Coronary artery (tissue), 2 donors: ENCODE measurements at regions not wholly inside any gene's neighbourhood (a gene's known extent, or its start where the extent isn't known, plus 50 kb on each side); places are given as distances from the start of the nearest gene placed in this dataset.

Experiments used
- DNase-seq: peaks from one replicate; pipeline ENCODE4 v3.0.0-alpha.2; 2017; ENCODE audit warnings: low spot score
- H3K27ac ChIP-seq, 2 donors: fragments of 200-600 bp; sonication (generic); one replicate each; pipeline ENCODE4 v1.5.1; 2016 to 2019
- H3K4me3 ChIP-seq: fragments of 200-600 bp; sonication (generic); 2 replicates; pipeline ENCODE4 v1.5.1; 2016; ENCODE audit warnings: mild to moderate bottlenecking, moderate library complexity
- CTCF ChIP-seq: fragments of 200-600 bp; sonication (generic); IDR thresholded peaks from one replicate; pipeline ENCODE4 v1.5.1; 2019; ENCODE audit warnings: antibody characterized with exemption

GRCh38 chr12:29960122-29960521, 176.4 kb upstream of the TMTC1 start:
- H3K27ac ChIP-seq, result peak overlapping the region; percentile 23 to 45
- DNase-seq, result no peak
- no peak for TF ChIP-seq CTCF
- H3K4me3 ChIP-seq, result no peak overlapping the region

- H3K4me3 ChIP-seq, result no peak overlapping the region
- TF ChIP-seq CTCF, result no peak
- DNase-seq, result no peak
- no peak overlapping the region for H3K27ac ChIP-seq
These were observed 174.1 kb upstream of the TMTC1 start for GRCh38 chr12:29957835-29958234.

GRCh38 chr12:29945904-29946303, 162.2 kb upstream of the TMTC1 start:
- H3K4me3 ChIP-seq, result no peak overlapping the region
- TF ChIP-seq CTCF, result no peak
- no peak for DNase-seq

GRCh38 chr12:29944269-29945000, 160.7 kb upstream of the TMTC1 start:
- no peak overlapping the region for H3K4me3 ChIP-seq
- DNase-seq, result no peak
- no peak for TF ChIP-seq CTCF
- H3K27ac ChIP-seq, result peak overlapping the region; percentile 17 to 57

More at GRCh38 chr12:29945904-29946303, 162.2 kb upstream of the TMTC1 start:
- no peak overlapping the region for H3K27ac ChIP-seq

GRCh38 chr12:29943683-29944082, 159.9 kb upstream of the TMTC1 start:
- no peak for TF ChIP-seq CTCF
- DNase-seq, result no peak
- Histone ChIP-seq H3K4me3 (no peak overlapping the region), H3K27ac (peak overlapping the region; percentile 36 to 57)

- Histone ChIP-seq H3K4me3 (no peak overlapping the region), H3K27ac (no peak overlapping the region)
- DNase-seq, result no peak
- TF ChIP-seq CTCF, result no peak
These were observed 157.1 kb upstream of the TMTC1 start for GRCh38 chr12:29940811-29941210.

GRCh38 chr12:29930503-29930902, 146.8 kb upstream of the TMTC1 start:
- Histone ChIP-seq H3K27ac (no peak overlapping the region), H3K4me3 (no peak overlapping the region)
- no peak for TF ChIP-seq CTCF
- no peak for DNase-seq
